Ishikawa (cell line): ENCODE measurements at regions not wholly inside any gene's neighbourhood (a gene's known extent, or its start where the extent isn't known, plus 50 kb on each side); places are given as distances from the start of the nearest gene placed in this dataset.

Source experiments
- CEBPB ChIP-seq: IDR thresholded peaks from 2 replicates; pipeline ENCODE4 v1.6.1; 2012
- CREB1 ChIP-seq: IDR thresholded peaks from 2 replicates; pipeline ENCODE4 v1.6.1; 2012; ENCODE audit warnings: low read depth
- EGR1 ChIP-seq: IDR thresholded peaks from 2 replicates; pipeline ENCODE4 v1.6.1; 2012
- EP300 ChIP-seq: IDR thresholded peaks from 2 replicates; pipeline ENCODE4 v1.6.1; 2012; ENCODE audit warnings: borderline replicate concordance
- FOXM1 ChIP-seq: IDR thresholded peaks from 2 replicates; pipeline ENCODE4 v1.6.1; 2012; ENCODE audit warnings: low read depth, borderline replicate concordance
- MAX ChIP-seq: IDR thresholded peaks from 2 replicates; pipeline ENCODE4 v1.6.1; 2012
- NFIC ChIP-seq: IDR thresholded peaks from 2 replicates; pipeline ENCODE4 v1.6.1; 2012
- RAD21 ChIP-seq: IDR thresholded peaks from 2 replicates; pipeline ENCODE4 v1.6.1; 2012; ENCODE audit warnings: low read depth
- REST ChIP-seq: IDR thresholded peaks from 2 replicates; pipeline ENCODE4 v1.6.1; 2012; ENCODE audit warnings: low read depth, mild to moderate bottlenecking
- TAF1 ChIP-seq: IDR thresholded peaks from 2 replicates; pipeline ENCODE4 v1.6.1; 2012; ENCODE audit warnings: low read depth, mild to moderate bottlenecking
- TCF12 ChIP-seq: IDR thresholded peaks from 2 replicates; pipeline ENCODE4 v1.6.1; 2012; ENCODE audit warnings: low read depth
- TEAD4 ChIP-seq: IDR thresholded peaks from 2 replicates; pipeline ENCODE4 v1.6.1; 2012
- USF1 ChIP-seq: IDR thresholded peaks from 2 replicates; pipeline ENCODE4 v1.6.1; 2012
- YY1 ChIP-seq: IDR thresholded peaks from 2 replicates; pipeline ENCODE4 v1.6.1; 2012; ENCODE audit warnings: low read depth
- ZBTB7A ChIP-seq: IDR thresholded peaks from 2 replicates; pipeline ENCODE4 v1.6.1; 2012; ENCODE audit warnings: low read depth

GRCh38 chr1:238226810-238227209 lies 336.1 kb upstream of the ZP4 start:
- no peak for TF ChIP-seq FOXM1
- TF ChIP-seq USF1, result no peak
- no peak for TF ChIP-seq TAF1
- TF ChIP-seq EP300, result no peak
- no peak for TF ChIP-seq TCF12
- no peak for TF ChIP-seq RAD21
- TF ChIP-seq EGR1, result no peak
- no peak for TF ChIP-seq NFIC
- TF ChIP-seq MAX, result no peak
- TF ChIP-seq TEAD4, result no peak
- TF ChIP-seq REST, result no peak
- no peak for TF ChIP-seq CEBPB
- TF ChIP-seq YY1, result no peak

GRCh38 chr1:238223076-238223640 lies 332.4 kb upstream of the ZP4 start:
- no peak for TF ChIP-seq EGR1
- no peak for TF ChIP-seq TAF1
- TF ChIP-seq MAX, result no peak
- TF ChIP-seq USF1, result no peak
- no peak for TF ChIP-seq REST
- TF ChIP-seq EP300, result no peak
- no peak for TF ChIP-seq TEAD4
- TF ChIP-seq FOXM1, result no peak
- no peak for TF ChIP-seq TCF12
- TF ChIP-seq RAD21, result no peak
- TF ChIP-seq NFIC, result no peak
- TF ChIP-seq CREB1, result no peak
- no peak for TF ChIP-seq CEBPB
- TF ChIP-seq YY1, result no peak
- no peak for TF ChIP-seq ZBTB7A

GRCh38 chr1:238221738-238222137 lies 331.0 kb upstream of the ZP4 start:
- no peak for TF ChIP-seq RAD21
- TF ChIP-seq FOXM1, result no peak
- no peak for TF ChIP-seq CREB1
- no peak for TF ChIP-seq USF1
- no peak for TF ChIP-seq MAX
- TF ChIP-seq EP300, result no peak
- TF ChIP-seq NFIC, result no peak
- no peak for TF ChIP-seq TAF1
- TF ChIP-seq ZBTB7A, result no peak
- no peak for TF ChIP-seq REST
- TF ChIP-seq TCF12, result no peak
- TF ChIP-seq CEBPB, result no peak
- no peak for TF ChIP-seq TEAD4
- TF ChIP-seq EGR1, result no peak
- TF ChIP-seq YY1, result no peak

- TF ChIP-seq EP300, result no peak
- no peak for TF ChIP-seq RAD21
- TF ChIP-seq TAF1, result no peak
- no peak for TF ChIP-seq CREB1
- no peak for TF ChIP-seq YY1
- no peak for TF ChIP-seq REST
- no peak for TF ChIP-seq ZBTB7A
- no peak for TF ChIP-seq CEBPB
- TF ChIP-seq USF1, result no peak
- TF ChIP-seq NFIC, result no peak
- TF ChIP-seq FOXM1, result no peak
- no peak for TF ChIP-seq MAX
- no peak for TF ChIP-seq EGR1
- no peak for TF ChIP-seq TEAD4
- TF ChIP-seq TCF12, result no peak
Measured at GRCh38 chr1:238214449-238214848, 323.7 kb upstream of the ZP4 start.
